Osteocyte (in vitro differentiated cells): ENCODE measurements at regions not wholly inside any gene's neighbourhood (a gene's known extent, or its start where the extent isn't known, plus 50 kb on each side); places are given as distances from the start of the nearest gene placed in this dataset.

ENCODE experiments used
- DNase-seq: peaks from one replicate; pipeline ENCODE4 v3.0.0; 2021; ENCODE audit warnings: mixed read lengths; ENCODE audit not compliant: unreplicated experiment; ENCODE audit errors: extremely low spot score
- H3K27ac Mint-ChIP-seq: one replicate; pipeline ENCODE4 v1.8.0; 2021; ENCODE audit warnings: mild to moderate bottlenecking, mixed read lengths; ENCODE audit not compliant: unreplicated experiment
- H3K27me3 Mint-ChIP-seq: one replicate; pipeline ENCODE4 v1.8.0; 2021; ENCODE audit warnings: mixed read lengths; ENCODE audit not compliant: unreplicated experiment
- H3K36me3 Mint-ChIP-seq: one replicate; pipeline ENCODE4 v1.8.0; 2021; ENCODE audit warnings: mixed read lengths; ENCODE audit not compliant: unreplicated experiment
- H3K4me1 Mint-ChIP-seq: one replicate; pipeline ENCODE4 v1.8.0; 2021; ENCODE audit warnings: mixed read lengths; ENCODE audit not compliant: unreplicated experiment
- H3K4me3 Mint-ChIP-seq: one replicate; pipeline ENCODE4 v1.8.0; 2021; ENCODE audit warnings: mild to moderate bottlenecking, moderate library complexity, mixed read lengths; ENCODE audit not compliant: unreplicated experiment
- H3K9me3 Mint-ChIP-seq: one replicate; pipeline ENCODE4 v1.8.0; 2021; ENCODE audit warnings: mixed read lengths; ENCODE audit not compliant: unreplicated experiment
- CTCF ChIP-seq: fragments of 200-600 bp; sonication (generic); IDR thresholded peaks from 2 replicates; pipeline ENCODE4 v1.5.0; 2021; ENCODE audit warnings: antibody characterized with exemption, mild to moderate bottlenecking, moderate library complexity

DNA sequence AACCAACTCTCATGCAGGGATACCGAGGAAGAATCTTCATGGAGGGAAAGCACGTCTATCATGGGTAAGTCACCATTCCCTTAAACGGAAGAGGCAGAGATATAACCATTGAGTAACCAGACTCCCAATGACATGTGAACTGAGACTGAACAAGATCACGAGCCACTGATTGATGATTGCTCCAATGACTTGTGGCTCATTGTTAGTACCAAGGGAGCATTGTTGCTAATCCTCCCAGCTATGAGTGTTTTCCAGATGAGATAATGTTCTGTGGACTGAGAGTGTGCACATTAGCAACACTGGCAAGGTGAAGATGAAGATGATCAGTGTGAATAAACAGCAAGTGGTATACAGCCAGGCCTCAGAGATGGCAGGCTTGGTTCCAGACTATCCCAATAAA, 219.2 kb upstream of the MAP3K1 start:
- no peak overlapping the region for H3K4me3 Mint-ChIP-seq
- no peaks in the 10 kb centered on the region for H3K9me3 Mint-ChIP-seq
- DNase-seq, result no peak
- no peaks in the 10 kb centered on the region for H3K27me3 Mint-ChIP-seq
- TF ChIP-seq CTCF, result no peak
- no peak overlapping the region for H3K27ac Mint-ChIP-seq
- H3K36me3 Mint-ChIP-seq, result no peaks in the 10 kb centered on the region
- peaks cover 16% of the 10 kb centered on the region for H3K4me1 Mint-ChIP-seq

- H3K27ac Mint-ChIP-seq, result no peak overlapping the region
- no peaks in the 10 kb centered on the region for H3K36me3 Mint-ChIP-seq
- no peak for TF ChIP-seq CTCF
- no peak for DNase-seq
- no peak overlapping the region for H3K4me3 Mint-ChIP-seq
- H3K4me1 Mint-ChIP-seq, result peaks cover 16% of the 10 kb centered on the region
- no peaks in the 10 kb centered on the region for H3K27me3 Mint-ChIP-seq
- no peaks in the 10 kb centered on the region for H3K9me3 Mint-ChIP-seq
Measured at GRCh38 chr5:56595566-56595965, 219.8 kb upstream of the MAP3K1 start.

GRCh38 chr5:56594792-56595191, 220.6 kb upstream of the MAP3K1 start:
- peaks cover 16% of the 10 kb centered on the region for H3K4me1 Mint-ChIP-seq
- no peaks in the 10 kb centered on the region for H3K9me3 Mint-ChIP-seq
- H3K36me3 Mint-ChIP-seq, result no peaks in the 10 kb centered on the region
- TF ChIP-seq CTCF, result no peak
- no peak for DNase-seq
- H3K27me3 Mint-ChIP-seq, result no peaks in the 10 kb centered on the region
- H3K27ac Mint-ChIP-seq, result no peak overlapping the region
- no peak overlapping the region for H3K4me3 Mint-ChIP-seq

DNA sequence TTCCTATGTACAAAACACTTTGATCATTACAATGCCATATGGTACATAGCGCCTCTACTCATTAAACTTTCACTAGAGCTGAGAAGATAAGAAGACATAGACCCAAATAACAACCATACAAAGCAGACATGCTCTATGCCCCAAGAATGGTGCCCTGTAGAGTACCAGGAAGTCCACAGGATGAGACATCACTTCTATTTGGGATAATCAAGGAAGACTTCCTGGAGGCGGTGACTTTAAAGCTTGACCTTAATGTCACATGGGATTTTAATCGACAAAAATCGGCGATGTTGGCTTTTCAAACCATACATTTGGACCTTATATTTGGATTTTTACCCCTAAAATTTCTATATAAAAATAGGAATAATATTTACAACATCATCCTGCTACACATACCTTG, 224.3 kb upstream of the MAP3K1 start:
- Mint-ChIP-seq H3K36me3 (no peaks in the 10 kb centered on the region), H3K9me3 (no peaks in the 10 kb centered on the region), H3K4me1 (peaks cover 13% of the 10 kb centered on the region), H3K27me3 (no peaks in the 10 kb centered on the region), H3K27ac (no peak overlapping the region), H3K4me3 (no peak overlapping the region)
- DNase-seq, result no peak
- no peak for TF ChIP-seq CTCF

GRCh38 chr5:56589481-56589860, 225.9 kb upstream of the MAP3K1 start:
- Mint-ChIP-seq H3K4me1 (peaks cover 11% of the 10 kb centered on the region), H3K4me3 (no peak overlapping the region), H3K27me3 (no peaks in the 10 kb centered on the region)

More at GRCh38 chr5:56589481-56589860, 225.9 kb upstream of the MAP3K1 start:
- H3K36me3 Mint-ChIP-seq, result no peaks in the 10 kb centered on the region
- H3K27ac Mint-ChIP-seq, result no peak overlapping the region
- TF ChIP-seq CTCF, result no peak
- H3K9me3 Mint-ChIP-seq, result no peaks in the 10 kb centered on the region
- DNase-seq, result no peak
